CD4-positive, alpha-beta T cell treated with Interleukin-6 for 4 hours (primary cell): ENCODE measurements at regions not wholly inside any gene's neighbourhood (a gene's known extent, or its start where the extent isn't known, plus 50 kb on each side); places are given as distances from the start of the nearest gene placed in this dataset.
"Not testable (repeated sequence)": the region's sequence is repeated elsewhere in the genome, so short reads cannot be mapped to it uniquely, and the experiment has no call there.

Source experiments
- DNase-seq: peaks from one replicate; pipeline ENCODE4 v3.0.0-alpha.2; 2020; ENCODE audit warnings: mixed read lengths

DNA sequence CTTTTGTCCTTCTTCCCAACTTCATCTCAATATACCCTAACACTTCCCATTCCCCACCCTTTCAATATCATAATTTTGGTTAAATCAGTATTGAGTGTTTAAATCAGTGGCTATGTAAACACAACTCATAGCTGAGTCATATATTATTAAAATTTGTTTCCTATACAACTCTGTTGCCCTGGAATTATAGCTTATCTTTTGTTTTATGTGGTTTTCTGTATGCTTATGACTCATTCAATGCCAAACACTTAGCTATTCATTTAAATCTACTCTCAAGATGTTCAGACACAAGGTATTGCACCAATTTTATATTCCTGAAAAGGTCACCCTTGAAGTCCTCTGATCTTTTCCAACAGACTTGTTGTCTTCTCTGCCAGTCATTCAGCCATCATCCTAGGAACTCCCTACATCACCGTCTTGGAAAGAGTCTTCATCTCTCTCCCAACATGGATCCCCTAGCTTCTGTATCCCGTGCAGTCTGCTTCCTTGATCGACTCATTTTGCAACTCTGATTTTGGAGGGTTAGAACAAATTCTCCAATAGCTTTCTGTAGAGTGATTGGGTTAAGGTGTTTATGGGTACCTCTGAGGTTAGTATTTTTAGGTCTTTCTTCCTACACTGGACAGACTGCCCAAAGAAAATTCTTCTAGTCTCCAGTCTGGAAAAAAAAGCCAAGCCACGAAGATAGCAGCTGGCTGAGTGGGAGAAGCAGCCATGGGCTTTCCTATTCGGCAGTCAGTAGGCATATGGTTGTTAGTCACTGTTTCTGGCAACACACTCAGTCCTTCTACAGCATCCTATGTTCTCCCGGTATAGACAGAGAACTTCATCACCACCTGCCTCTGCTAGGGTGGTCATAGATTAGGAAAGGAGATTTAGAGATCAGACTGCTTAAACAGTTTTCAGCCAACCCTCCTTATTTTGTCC lies 102.1 kb downstream of the CRPPA start:
- no peak for DNase-seq

DNA sequence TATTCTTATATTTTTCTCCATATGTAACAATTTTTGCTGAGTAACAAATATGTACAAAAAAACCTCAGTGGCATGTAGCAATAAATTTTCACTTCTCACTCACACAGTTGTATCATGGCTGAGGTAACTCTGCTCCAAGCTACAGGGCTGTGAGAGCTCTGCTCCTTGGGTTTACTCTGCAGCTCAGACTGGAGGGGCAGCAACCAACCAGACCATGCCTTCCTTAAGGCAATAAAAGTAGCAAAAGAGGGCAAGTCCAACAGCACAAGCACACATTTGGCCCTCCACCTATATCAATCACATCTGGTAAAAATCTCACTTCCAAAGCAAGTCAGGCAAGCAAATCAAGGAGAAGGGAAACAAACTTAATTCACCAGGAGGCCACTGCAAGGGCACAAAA lies 102.9 kb downstream of the CRPPA start:
- DNase-seq, result no peak

DNA sequence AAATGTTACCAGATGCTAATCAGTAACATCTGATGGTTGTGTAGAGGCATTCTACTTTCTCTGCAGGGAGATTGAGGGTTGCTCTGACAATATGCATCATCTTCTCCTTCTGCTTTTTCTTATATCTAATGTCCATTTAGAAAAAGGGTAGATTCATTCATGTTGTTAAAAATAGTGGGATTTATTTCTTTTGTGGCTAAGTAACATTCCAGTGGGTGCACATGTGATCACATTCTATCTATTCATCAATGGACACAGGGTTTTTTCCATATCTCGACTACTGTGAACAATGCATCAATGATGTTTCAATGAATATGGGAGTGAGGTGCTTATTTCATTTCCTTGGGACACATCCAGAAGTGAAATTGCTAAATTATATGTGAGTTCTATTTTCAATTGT lies 103.9 kb downstream of the CRPPA start:
- no peak for DNase-seq

DNA sequence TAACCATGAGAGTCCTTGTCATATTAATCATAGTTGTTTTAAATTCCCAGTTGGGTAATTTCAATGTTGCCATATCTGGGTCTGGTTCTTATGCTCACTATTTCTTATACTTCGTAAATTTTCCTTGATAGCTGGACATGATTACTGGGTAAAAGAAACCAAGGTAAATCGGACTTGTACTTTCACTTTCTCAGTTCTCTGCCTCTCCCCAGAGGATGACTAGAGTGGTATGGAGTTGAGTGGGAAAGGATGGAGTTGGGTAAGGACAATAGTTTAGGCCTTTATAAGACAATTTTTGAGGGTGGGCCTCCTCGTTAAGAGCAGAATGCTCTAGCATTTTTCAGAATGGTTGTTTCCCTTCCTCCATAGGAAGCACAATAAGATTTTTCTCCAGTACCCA lies 106.1 kb downstream of the CRPPA start:
- no peak for DNase-seq

DNA sequence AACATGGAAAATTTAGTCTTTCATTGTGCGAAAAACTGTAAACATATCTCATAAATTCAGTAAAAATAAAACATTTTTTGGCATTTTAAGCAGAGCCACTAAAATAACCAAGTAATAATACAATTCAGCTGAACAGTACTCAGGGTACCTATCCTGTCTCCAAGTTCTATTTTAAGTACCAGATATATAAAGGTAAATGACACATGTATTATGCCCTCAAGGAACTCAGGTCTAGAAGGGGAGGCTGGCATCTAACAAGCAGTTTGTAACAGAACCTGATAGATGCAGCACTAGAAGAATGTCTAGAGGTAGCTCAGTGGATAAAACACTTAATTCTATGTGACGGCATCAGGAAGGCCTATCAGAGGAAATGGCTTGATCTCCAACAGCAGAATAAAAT lies 112.2 kb downstream of the CRPPA start:
- no peak for DNase-seq

DNA sequence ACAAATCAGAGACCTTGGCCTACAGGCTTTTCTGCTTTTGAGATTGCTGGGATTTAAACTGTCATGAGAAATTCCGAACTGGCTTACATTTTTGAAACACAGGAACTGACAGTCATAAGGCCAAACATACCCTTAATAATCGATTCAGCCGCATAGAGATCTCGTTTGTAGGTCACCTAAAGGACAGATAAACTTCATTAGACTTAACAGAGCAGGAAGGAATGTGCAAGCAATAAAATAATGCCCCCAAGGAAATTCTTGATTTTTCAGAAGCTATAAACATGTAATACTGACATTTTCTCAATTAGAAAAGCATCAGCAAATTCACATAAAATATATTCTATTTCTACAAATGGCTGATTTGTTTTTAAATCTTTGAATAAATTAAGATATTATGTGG lies 120.0 kb downstream of the CRPPA start:
- DNase-seq, result no peak

DNA sequence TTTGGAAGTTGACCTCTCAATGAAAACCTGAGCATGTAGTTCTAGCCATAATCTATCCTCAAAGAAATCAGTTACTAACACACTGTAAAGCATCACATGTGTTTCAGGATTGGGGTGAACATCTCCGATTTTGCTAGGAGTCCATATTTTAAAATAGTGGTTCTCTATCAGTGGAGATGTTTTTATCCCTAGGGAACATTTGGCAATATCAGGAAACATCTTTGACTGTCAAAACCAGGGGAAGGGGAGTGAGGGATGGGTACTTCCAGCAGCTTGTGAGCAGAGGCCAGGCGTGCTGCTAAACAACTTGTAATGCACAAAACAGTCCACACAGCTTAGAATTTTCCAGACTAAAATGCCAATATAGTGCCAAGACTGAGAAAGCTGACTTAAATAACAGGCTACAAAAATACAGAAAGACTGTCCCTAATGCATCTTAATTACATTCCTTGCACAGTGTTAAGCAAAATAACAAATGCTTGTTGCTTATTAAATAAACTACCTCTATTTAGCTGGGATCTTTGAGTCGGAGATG lies 120.9 kb downstream of the CRPPA start:
- DNase-seq, result no peak

DNA sequence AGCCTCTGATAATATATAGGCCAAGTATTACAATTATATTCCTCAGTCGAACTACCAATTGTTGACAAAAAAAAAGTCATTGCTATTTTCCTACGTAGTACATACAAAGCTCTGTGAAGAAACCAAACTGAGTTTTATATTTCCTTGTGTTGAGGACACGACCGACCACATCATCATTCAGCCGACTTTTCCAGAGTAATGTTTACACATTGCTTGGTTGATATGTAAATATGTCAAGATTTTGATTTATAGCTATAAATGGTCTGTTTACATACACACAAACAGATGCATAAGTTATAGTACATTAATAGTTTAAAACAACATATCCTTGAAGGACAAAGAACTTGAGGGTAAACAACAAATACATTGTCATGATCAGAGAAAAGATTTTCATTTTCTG lies 121.5 kb downstream of the CRPPA start:
- no peak for DNase-seq

DNA sequence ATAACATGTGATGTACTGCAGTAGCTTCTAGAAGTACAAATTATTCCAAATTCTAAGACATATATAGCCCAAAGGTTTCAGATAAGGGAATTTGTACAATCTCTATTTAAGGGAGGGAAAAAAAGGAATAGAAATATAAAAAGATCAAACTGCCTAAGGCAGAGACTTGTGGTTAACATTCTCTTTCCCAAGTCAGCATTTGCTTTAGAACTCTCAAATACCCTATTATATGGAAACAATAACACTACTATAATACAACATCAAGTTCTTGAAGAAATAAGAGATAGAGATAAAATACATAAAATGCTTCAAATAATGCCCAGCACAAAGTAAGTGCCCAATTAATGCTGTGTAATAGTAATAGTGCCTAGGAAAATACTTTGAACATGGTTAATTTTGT lies 123.1 kb downstream of the CRPPA start:
- DNase-seq, result no peak

DNA sequence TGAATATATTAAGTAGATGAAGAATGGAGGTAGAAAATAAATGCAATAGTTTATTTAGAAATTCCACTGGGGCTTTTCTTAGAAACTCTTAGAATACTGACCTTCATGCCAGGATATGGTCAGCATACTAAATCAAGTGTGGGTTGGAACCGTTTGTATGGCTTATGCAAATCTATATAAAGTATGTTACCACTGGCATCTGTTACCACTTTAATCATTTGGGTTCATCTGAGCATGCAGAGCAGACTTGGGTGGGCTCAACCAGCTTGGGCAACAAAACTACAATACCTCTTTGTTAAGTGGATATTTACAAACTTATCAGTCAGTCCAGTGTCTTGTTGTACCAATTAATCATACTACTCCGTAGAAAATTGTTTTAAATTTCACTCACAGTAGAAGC lies 125.8 kb downstream of the CRPPA start:
- DNase-seq, result no peak

DNA sequence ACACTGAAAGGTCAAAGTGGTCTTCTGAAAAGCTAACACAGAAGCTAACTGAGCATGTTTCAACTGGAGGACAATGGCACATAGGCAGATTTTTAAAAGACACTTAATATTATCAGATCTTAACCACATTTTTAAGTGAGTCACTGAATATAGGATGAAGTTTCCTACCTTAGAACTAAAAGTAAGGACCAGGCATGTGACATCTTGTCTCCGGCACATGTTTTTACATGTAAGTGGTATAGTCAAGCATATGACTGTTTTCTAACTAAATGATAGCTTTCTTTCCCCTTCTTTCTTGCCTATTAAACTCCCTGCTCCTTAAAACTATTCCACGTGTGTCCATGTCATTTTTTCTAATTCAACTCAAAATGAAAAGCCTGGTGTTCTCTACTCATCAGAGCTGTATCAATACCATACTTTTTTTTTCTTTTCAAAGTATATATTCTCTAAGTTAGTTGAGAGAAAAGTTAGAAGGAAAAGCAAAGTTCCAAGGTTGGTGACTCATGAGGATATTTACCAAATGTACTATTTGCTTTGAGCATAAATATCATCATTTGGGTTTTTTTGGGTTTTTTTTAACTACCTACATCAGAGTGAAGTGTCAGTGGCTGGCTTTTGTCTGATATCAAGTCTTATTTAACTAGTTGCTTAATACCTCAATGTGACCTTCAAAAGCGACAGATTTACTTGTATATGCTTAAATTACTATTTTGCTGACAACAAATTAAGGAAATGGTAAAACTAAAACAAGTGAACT lies 127.5 kb downstream of the CRPPA start:
- no peak for DNase-seq

DNA sequence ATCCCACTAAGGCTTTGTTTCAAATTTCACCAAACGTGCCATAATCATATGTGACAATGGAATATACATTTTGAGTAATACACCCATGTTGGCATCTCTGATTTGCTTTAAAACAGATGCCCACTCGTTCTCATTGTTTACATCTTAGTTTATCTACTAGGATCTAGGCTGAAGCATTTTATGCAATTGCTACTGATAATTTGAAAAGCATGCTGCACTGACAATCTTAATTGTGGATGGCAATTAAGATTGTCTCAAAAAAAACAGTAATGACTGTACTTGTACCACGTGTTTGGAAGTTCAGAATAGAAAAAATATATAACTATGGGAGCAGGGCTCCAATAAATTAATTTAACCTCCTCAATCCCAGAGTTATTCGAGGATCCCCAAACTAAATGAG lies 136.8 kb downstream of the CRPPA start:
- no peak for DNase-seq

DNA sequence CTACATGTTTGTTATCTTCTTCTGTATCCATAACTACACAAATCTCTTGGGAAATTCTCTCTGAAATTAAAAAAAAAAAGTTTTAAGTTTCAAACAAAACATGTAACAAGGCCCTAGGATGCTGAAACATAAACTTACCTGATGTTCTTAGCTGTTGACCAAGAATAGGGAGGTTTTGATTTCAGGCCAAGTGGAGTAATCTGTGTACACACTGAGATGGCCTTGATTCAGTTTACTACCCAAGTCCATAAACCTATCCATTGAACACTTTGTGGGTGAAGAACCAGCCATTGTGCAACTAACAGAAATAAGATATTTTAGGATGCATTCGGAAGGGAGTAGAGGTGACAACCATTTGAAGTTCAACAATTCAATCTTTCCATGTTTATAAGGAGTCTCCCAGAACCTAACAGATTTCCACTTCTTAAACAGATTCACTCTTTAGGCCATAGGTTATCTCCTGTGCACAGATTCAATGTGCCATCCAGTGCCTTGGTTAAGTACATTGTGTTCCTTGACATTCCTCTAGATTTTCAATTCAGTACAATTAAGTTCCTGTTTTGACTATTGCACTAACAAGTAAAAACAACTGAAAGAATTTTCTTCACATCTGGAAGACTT lies 143.1 kb downstream of the CRPPA start:
- DNase-seq, result no peak

DNA sequence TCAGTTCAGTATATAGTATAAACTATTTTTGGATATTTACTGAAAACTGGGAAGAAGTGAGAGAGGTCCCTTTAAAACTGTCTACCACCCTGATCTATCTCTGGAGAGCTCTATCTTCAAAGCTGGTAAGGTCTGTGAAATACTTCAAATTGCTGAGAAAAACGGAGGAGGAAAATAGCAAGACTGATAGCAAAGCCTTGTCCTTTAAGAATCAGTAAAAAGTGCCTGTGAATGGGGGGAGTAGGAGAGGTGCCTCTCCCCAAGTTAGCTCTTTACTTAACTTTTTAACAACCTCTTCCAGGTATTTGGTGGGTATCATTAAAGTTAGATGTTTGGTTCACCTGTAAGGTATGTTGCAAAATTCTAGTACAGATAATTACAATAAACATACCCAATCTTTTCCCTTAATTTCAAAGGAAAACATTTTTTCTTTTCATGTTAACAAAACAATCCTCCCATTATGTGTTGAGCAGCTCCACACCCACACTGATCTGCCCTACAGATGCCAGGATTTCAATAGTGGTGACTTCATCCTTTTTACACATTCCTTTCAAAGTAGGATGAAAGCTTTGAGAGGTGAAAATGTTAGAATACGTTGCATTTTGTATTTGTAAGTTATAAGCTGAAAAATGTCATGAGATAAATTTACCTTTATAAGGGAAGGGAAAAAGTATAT lies 149.2 kb downstream of the CRPPA start:
- DNase-seq, result no peak

DNA sequence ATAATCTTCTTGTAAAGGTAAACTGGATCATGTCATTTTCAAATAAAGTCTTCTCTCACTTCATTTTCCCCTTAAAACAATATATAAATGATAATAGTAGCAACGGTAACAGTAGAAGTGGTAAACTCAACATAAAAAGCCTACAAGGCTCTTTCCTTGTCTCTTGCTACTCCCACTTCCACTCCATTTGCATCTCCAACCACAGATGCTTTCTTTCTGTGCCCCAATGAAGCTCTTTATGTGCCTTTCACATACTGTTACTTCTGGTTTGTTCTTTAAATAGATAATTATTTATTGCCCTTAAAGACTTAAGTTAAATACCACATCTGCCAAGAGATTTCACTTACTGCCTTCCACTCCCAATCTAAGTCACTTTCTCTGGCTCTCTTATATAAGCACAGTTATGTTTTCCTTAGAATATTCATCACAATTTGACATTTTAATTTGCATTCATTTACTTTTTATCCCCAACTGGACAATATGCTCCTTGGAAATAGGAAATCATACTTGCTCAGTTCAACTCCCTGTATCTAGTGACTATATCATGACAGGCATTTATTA lies 149.9 kb downstream of the CRPPA start:
- no peak for DNase-seq

DNA sequence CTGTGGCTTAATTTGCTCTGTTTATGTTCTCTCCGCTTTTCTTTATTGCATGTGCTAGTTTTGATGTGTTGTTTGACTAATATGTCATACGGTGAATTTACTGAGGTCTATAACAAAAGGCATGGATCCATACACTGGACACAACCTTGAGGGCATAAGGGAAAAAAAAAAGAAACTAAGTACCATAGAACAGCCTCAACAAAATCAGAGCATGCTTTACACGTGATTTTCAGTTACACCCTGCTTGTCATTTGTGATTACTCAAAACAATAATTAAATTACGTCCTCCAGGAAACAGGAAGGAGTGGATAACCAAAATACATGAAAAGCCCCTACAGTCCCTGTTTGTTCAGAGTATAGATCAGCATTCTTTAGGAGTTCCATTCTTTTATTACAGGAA lies 150.5 kb downstream of the CRPPA start:
- no peak for DNase-seq

DNA sequence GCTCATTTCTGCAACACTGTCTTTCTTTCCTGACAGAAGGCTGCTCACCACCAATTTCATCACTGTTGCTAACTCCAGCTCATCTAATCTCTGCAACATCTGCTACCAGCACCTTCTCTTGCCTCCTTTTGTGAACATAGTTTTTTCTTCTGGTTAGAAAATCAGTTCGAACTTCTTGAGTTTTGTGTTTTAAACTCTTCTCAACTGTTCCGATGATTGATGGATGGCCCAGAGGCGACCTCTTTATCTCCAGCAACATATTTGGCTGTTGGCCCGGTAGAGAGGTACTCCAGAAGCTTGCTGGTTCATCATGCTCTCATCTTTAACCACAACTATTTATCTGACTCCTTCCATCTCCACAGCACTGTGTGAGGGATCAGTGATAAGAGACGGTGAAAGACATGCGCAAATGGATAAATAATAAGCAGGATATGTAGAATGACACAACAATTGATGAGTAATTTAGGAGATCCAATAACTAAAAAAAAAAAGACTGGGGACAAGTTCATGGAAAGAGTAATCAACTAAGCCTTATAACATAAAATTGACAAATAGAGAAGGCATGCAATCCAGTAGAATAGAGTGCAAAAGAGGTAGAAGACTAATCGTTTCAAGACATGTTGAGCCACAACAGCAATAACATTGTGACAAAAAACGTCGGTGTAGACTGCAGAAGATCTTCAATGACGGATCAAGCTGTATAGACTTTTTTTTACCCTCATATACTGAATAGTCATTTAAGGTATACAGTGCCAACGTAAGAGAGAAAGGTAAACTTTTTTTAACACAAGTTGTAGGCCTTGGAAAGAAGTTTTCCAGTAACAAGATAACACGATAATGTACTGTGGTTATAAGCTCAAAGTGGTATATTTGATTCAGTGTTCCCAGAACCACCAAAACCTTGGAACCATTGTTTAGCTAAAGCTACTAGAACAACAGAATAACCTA lies 152.2 kb downstream of the CRPPA start:
- DNase-seq, result no peak

DNA sequence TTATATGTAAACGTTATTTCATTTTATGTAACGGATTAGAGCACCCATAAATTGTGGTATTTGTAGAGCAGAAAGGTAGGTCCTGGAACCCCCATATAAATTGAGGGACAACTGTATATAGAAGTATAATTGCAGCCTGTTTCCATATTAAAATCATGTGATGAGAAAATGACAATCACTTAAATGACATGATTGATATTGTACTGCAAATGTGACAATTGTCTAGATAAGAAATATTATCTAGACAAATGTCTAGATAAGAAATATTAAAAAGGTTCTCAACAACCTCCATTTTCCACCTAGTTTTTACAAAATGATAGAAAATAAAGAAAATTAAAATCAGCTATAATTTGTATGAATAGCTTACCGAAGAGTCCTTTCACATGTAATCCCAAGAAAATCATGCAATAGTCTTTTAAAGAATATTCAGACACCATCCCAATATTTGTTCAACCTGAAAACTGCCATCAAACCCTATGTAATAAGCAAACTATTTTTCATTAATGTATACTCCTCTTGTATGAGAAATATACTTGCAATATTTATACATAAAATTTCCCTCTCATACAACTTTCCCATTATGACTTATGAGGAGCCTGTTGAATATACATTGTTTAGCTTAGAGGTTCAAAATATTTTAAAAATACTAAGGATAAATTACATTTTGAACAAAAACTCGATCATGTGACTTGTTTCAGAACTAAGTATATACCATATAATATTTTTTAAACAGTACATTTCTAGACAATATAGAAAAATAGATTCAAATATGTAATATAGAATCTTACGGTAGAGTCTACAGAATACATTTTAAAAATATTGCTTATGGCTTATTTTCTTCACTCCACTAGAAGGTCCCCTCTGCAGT lies 153.2 kb downstream of the CRPPA start:
- DNase-seq, result no peak

DNA sequence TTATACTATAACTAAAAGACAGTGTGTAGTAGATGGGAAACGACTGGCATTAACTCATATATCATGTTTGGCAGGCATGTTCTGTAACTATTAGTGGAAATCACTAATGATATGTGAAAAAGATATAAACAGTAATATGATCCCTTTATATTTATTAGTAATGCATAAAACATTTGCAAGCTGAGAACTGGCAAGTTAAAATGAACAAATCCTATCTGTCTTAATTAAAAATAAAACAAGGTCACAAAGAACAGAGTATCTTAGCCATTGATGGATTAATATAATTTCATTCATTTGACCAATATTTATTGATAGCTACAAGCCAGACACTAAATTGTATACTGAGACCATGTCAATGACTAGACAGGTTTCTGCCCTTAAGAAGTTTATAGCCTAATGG lies 154.5 kb downstream of the CRPPA start:
- no peak for DNase-seq

DNA sequence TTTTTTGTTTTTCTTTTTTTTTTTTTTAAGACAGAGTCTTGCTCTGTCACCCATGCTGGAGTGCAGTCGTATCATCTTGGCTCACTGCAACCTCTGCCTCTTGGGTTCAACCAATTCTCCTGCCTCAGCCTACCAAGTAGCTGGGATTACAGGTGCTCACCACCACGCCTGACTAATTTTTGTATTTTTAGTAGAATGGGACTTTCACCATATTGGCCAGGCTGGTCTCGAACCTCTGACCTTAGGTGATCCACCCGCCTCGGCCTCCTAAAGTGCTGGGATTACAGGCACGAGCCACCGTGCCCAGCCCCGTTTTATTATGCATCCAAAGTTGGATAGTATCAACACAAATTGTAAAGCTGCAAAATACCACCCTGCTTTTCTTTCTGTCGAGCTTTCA lies 154.9 kb downstream of the CRPPA start:
- DNase-seq, result not testable (repeated sequence)
